IMR-90 (cell line): ENCODE measurements at regions not wholly inside any gene's neighbourhood (a gene's known extent, or its start where the extent isn't known, plus 50 kb on each side); places are given as distances from the start of the nearest gene placed in this dataset.

Experiments
- ATAC-seq: fragments of 200-7000 bp; cut with Tn5 transposase; 2 replicates; pipeline ENCODE4 v1.9.1; 2020; ENCODE audit warnings: low read depth, mild to moderate bottlenecking, moderate library complexity
- BruUV-seq: library from RNA; stranded (reverse); fragments of 400-500 nt; replicated peaks from 2 replicates; lab custom pipeline; 2021; lab: Mats Ljungman, UMichigan
- CTCF ChIA-PET: fragments of 300-600 bp; formaldehyde crosslinking; extraction: SDS; loops from one replicate; lab custom pipeline; 2021; ENCODE audit warnings: antibody characterized with exemption; lab: Yijun Ruan, JAX
- POLR2A ChIA-PET: fragments of 300-600 bp; sonication (Branson Sonifier 250); formaldehyde crosslinking; loops from one replicate; lab custom pipeline; 2022; ENCODE audit warnings: antibody characterized with exemption; ENCODE audit not compliant: unreplicated experiment; lab: Charles Lee
- DNase-seq: peaks from one replicate; pipeline ENCODE4 v3.0.0; 2013
- H2AFZ ChIP-seq: replicated peaks from 2 replicates; pipeline ENCODE3; 2013; ENCODE audit warnings: low read length, mild to moderate bottlenecking; ENCODE audit not compliant: poor library complexity
- H2AK5ac ChIP-seq: 2 replicates; pipeline ENCODE4 v1.6.1; 2013; ENCODE audit warnings: low read depth, low read length, inconsistent platforms
- H2AK9ac ChIP-seq: replicated peaks from 2 replicates; pipeline ENCODE3; 2013; ENCODE audit warnings: mild to moderate bottlenecking, low read depth, low read length, moderate library complexity; ENCODE audit not compliant: poor library complexity
- H2BK120ac ChIP-seq: 2 replicates; pipeline ENCODE4 v1.6.1; 2013; ENCODE audit warnings: low read depth, low read length, inconsistent platforms
- H2BK15ac ChIP-seq: 3 replicates; pipeline ENCODE4 v1.6.1; 2013; ENCODE audit warnings: low read depth, low read length, inconsistent platforms
- H2BK20ac ChIP-seq: 2 replicates; pipeline ENCODE4 v1.6.1; 2013; ENCODE audit warnings: low read depth, mild to moderate bottlenecking, inconsistent platforms, low read length, moderate library complexity
- H2BK5ac ChIP-seq: 2 replicates; pipeline ENCODE4 v1.6.1; 2013; ENCODE audit warnings: mild to moderate bottlenecking, low read depth, low read length, inconsistent platforms; ENCODE audit not compliant: poor library complexity, severe bottlenecking
- H3K14ac ChIP-seq: replicated peaks from 2 replicates; pipeline ENCODE4 v1.6.1; 2013; ENCODE audit warnings: low read depth, low read length, inconsistent platforms
- H3K18ac ChIP-seq: 2 replicates; pipeline ENCODE4 v1.6.1; 2013; ENCODE audit warnings: low read depth, low read length, control low read depth
- H3K23ac ChIP-seq: 2 replicates; pipeline ENCODE4 v1.6.1; 2013; ENCODE audit warnings: low read depth, low read length, inconsistent platforms
- H3K27ac ChIP-seq: 2 replicates; pipeline ENCODE4 v1.5.1; 2013; ENCODE audit warnings: mild to moderate bottlenecking, control low read depth, low read length; ENCODE audit not compliant: insufficient read depth
- H3K27me3 ChIP-seq: 2 replicates; pipeline ENCODE4 v1.6.1; 2013; ENCODE audit warnings: low read length; ENCODE audit not compliant: control insufficient read depth, insufficient read depth
- H3K36me3 ChIP-seq: 2 replicates; pipeline ENCODE4 v1.6.1; 2013; ENCODE audit warnings: low read length, mixed read lengths; ENCODE audit not compliant: control insufficient read depth, insufficient read depth
- H3K4ac ChIP-seq: 2 replicates; pipeline ENCODE4 v1.6.1; 2013; ENCODE audit warnings: low read depth, low read length, inconsistent platforms
- H3K4me1 ChIP-seq: 2 replicates; pipeline ENCODE4 v1.6.1; 2013; ENCODE audit warnings: low read length, mixed read lengths; ENCODE audit not compliant: control insufficient read depth, insufficient read depth
- H3K4me2 ChIP-seq: 2 replicates; pipeline ENCODE4 v1.6.1; 2013; ENCODE audit warnings: low read depth, mild to moderate bottlenecking, control low read depth, low read length, moderate library complexity
- H3K4me3 ChIP-seq: 2 replicates; pipeline ENCODE4 v1.5.1; 2013; ENCODE audit warnings: low read depth, mild to moderate bottlenecking, control low read depth, low read length, moderate library complexity; ENCODE audit not compliant: insufficient read depth
- H3K56ac ChIP-seq: 2 replicates; pipeline ENCODE4 v1.6.1; 2013; ENCODE audit warnings: low read length, inconsistent platforms; ENCODE audit not compliant: insufficient read depth; ENCODE audit errors: extremely low read depth
- H3K79me1 ChIP-seq, 2 experiments: 2 replicates each; pipeline ENCODE4 v1.6.1; 2013; ENCODE audit warnings: low read length in 2 of 2, inconsistent platforms in 1 of 2, low read depth in 1 of 2
- H3K9ac ChIP-seq: 2 replicates; pipeline ENCODE4 v1.6.1; 2013; ENCODE audit warnings: low read depth, low read length, control low read depth
- H3K9me1 ChIP-seq: 2 replicates; pipeline ENCODE4 v1.6.1; 2013; ENCODE audit warnings: low read length, inconsistent platforms; ENCODE audit not compliant: insufficient read depth
- H3K9me3 ChIP-seq: 2 replicates; pipeline ENCODE4 v1.6.1; 2013; ENCODE audit warnings: low read length; ENCODE audit not compliant: control insufficient read depth, insufficient read depth
- H4K20me1 ChIP-seq: 2 replicates; pipeline ENCODE4 v1.6.1; 2013; ENCODE audit warnings: low read length, inconsistent platforms; ENCODE audit not compliant: insufficient read depth
- H4K5ac ChIP-seq: 2 replicates; pipeline ENCODE4 v1.6.1; 2013; ENCODE audit warnings: mild to moderate bottlenecking, low read depth, low read length, control low read depth
- H4K8ac ChIP-seq, 2 experiments: 2 replicates each; pipeline ENCODE4 v1.6.1; 2013; ENCODE audit warnings: low read depth in 2 of 2, low read length in 2 of 2, control low read depth in 1 of 2, inconsistent platforms in 1 of 2
- H4K91ac ChIP-seq: 2 replicates; pipeline ENCODE4 v1.6.1; 2013; ENCODE audit warnings: low read depth, low read length, inconsistent platforms; ENCODE audit not compliant: insufficient read depth
- MAFK ChIP-seq: IDR thresholded peaks from 2 replicates; pipeline ENCODE4 v1.6.1; 2012; ENCODE audit warnings: low read depth, low read length, improper control_type of control experiment
- WGBS, 2 experiments: methylation state at CpG; one replicate each; pipeline versions ENCODE4 v1.1.5 to v1.1.7; 2013; ENCODE audit warnings: missing lambda C conversion rate in 2 of 2; ENCODE audit not compliant: insufficient read length in 1 of 2; ENCODE audit errors: extremely low coverage in 2 of 2; 5-methylcytosine and 5-hydroxymethylcytosine counted together
- dilution Hi-C: fragments of 300-500 bp; cut with HindIII; formaldehyde crosslinking; loops from one replicate; pipeline ENCODE4 v1.14.3; 2018; ENCODE audit warnings: low sequenced_read_pairs; ENCODE audit not compliant: unreplicated experiment
- in situ Hi-C: fragments of 300-500 bp; cut with MboI; formaldehyde crosslinking; loops from 3 replicates; pipeline ENCODE4 v1.14.3; 2019; ENCODE audit warnings: low sequenced_read_pairs, inconsistent platforms, mixed read lengths
- intact Hi-C: fragments of 100-400 bp; cut with micrococcal nuclease; formaldehyde crosslinking; loops from 2 replicates; pipeline ENCODE4 v1.10.0; 2022
- TF ChIP-seq, protein P1 (sequence below): conservative IDR thresholded peaks from 2 replicates; pipeline ENCODE4 v1.5.1; 2012; ENCODE audit warnings: mild to moderate bottlenecking, low read depth, low read length, improper control_type of control experiment

DNA sequence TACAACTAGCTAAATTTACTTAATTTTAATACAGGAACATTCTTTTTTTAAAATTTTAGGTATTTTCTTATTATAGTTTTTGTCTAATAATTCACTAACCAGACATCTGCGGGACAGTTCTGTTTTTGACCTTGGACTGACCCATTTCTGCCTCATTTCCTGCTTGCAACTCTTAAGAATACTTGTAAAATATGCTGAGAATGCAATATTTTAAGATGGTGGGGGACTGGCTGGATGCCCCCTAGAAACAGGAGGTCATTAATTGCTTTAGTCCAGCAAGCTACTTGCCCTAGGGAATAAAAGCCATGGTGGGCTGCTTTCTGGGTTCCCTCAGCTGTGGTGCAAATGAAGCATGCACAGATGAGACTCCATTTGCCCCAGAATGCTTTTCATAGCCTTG is 2348.4 kb downstream of the PCDH7 start:
- POLR2A ChIA-PET, result no interaction called here
- H3K4ac ChIP-seq, result no peak overlapping the region
- no CpG with 5 or more reads among the region's 1 CpG for WGBS, 2 experiments

More for the DNA sequence above, 2348.4 kb downstream of the PCDH7 start:
- Histone ChIP-seq H3K18ac (no peak overlapping the region), H4K91ac (no peak overlapping the region), H2BK5ac (no peak overlapping the region), H2BK120ac (no peak overlapping the region), H3K9me1 (no peaks in the 10 kb centered on the region), H3K23ac (no peak overlapping the region), H4K20me1 (no peaks in the 10 kb centered on the region), H3K14ac (no peak overlapping the region), H3K79me1 (no peaks in the 10 kb centered on the region), H3K56ac (no peak overlapping the region), H2AFZ (no peak overlapping the region), H4K5ac (no peak overlapping the region), H3K4me1 (no peaks in the 10 kb centered on the region), H2AK5ac (no peak overlapping the region), H3K36me3 (no peaks in the 10 kb centered on the region), H3K9me3 (peaks cover 2% of the 10 kb centered on the region), H3K27me3 (no peaks in the 10 kb centered on the region), H2BK20ac (no peak overlapping the region), H4K8ac (no peak overlapping the region), H2BK15ac (no peak overlapping the region), H3K4me2 (no peak overlapping the region), H3K4me3 (no peak overlapping the region), H2AK9ac (no peak overlapping the region), H3K27ac (no peak overlapping the region), H3K9ac (no peak overlapping the region)
- ATAC-seq (no peak), DNase-seq (no peak)
- BruUV-seq, result no TSS peak
- CTCF ChIA-PET, result no interaction called here
- TF ChIP-seq, protein P1, sequence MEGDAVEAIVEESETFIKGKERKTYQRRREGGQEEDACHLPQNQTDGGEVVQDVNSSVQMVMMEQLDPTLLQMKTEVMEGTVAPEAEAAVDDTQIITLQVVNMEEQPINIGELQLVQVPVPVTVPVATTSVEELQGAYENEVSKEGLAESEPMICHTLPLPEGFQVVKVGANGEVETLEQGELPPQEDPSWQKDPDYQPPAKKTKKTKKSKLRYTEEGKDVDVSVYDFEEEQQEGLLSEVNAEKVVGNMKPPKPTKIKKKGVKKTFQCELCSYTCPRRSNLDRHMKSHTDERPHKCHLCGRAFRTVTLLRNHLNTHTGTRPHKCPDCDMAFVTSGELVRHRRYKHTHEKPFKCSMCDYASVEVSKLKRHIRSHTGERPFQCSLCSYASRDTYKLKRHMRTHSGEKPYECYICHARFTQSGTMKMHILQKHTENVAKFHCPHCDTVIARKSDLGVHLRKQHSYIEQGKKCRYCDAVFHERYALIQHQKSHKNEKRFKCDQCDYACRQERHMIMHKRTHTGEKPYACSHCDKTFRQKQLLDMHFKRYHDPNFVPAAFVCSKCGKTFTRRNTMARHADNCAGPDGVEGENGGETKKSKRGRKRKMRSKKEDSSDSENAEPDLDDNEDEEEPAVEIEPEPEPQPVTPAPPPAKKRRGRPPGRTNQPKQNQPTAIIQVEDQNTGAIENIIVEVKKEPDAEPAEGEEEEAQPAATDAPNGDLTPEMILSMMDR, result no peak
- peak; percentile 90 for TF ChIP-seq MAFK
- in situ Hi-C loops (no loop called here), intact Hi-C loops (no loop called here), dilution Hi-C loops (no loop called here)
